ENCODE measurements at regions not wholly inside any gene's neighbourhood (a gene's known extent, or its start where the extent isn't known, plus 50 kb on each side); places are given as distances from the start of the nearest gene placed in this dataset.

- intact Hi-C loops (cut with DNase I, micrococcal nuclease) = no loop called here
- ATAC-seq (no peak), DNase-seq (no peak)
These were observed 345.9 kb upstream of the RGS6 start for GRCh38 chr14:71586131-71586897.

GRCh38 chr14:71588028-71588427 is 344.2 kb upstream of the RGS6 start:
- ATAC-seq (no peak), DNase-seq (no peak)
- intact Hi-C loops (cut with DNase I, micrococcal nuclease) = no loop called here

- ATAC-seq (no peak), DNase-seq (no peak)
- intact Hi-C loops (cut with DNase I, micrococcal nuclease) = no loop called here
These were observed 343.5 kb upstream of the RGS6 start for GRCh38 chr14:71588576-71589215.

GRCh38 chr14:71589609-71590008 is 342.6 kb upstream of the RGS6 start:
- intact Hi-C loops (cut with DNase I, micrococcal nuclease) = no loop called here
- ATAC-seq = no peak

GRCh38 chr14:71590131-71590530 is 342.1 kb upstream of the RGS6 start:
- DNase-seq (no peak), ATAC-seq (no peak)

More at GRCh38 chr14:71589609-71590008, 342.6 kb upstream of the RGS6 start:
- no peak for DNase-seq

GRCh38 chr14:71591231-71591630 is 341.0 kb upstream of the RGS6 start:
- DNase-seq = no peak
- ATAC-seq = no peak
- intact Hi-C loops (cut with DNase I, micrococcal nuclease) = no loop called here

More at GRCh38 chr14:71590131-71590530, 342.1 kb upstream of the RGS6 start:
- intact Hi-C loops (cut with DNase I, micrococcal nuclease) = no loop called here

GRCh38 chr14:71591929-71592328 is 340.3 kb upstream of the RGS6 start:
- ATAC-seq (peak; percentile 58), DNase-seq (no peak)
- intact Hi-C loops (cut with DNase I, micrococcal nuclease) = no loop called here

GRCh38 chr14:71592361-71592760 is 339.9 kb upstream of the RGS6 start:
- ATAC-seq (peak; percentile 81), DNase-seq (no peak)

GRCh38 chr14:71593966-71594365 is 338.3 kb upstream of the RGS6 start:
- ATAC-seq = no peak

More at GRCh38 chr14:71592361-71592760, 339.9 kb upstream of the RGS6 start:
- intact Hi-C loops (cut with DNase I, micrococcal nuclease) = no loop called here

GRCh38 chr14:71594821-71595220 is 337.4 kb upstream of the RGS6 start:
- intact Hi-C loops (cut with DNase I, micrococcal nuclease) = no loop called here
- ATAC-seq (no peak), DNase-seq (no peak)

More at GRCh38 chr14:71593966-71594365, 338.3 kb upstream of the RGS6 start:
- no peak for DNase-seq
- intact Hi-C loops (cut with DNase I, micrococcal nuclease) = no loop called here

- no peak for DNase-seq
- no peak for ATAC-seq
- intact Hi-C loops (cut with DNase I, micrococcal nuclease) = no loop called here
These were observed 336.8 kb upstream of the RGS6 start for GRCh38 chr14:71595441-71595840.

GRCh38 chr14:71597287-71597920 is 334.8 kb upstream of the RGS6 start:
- no peak for ATAC-seq

GRCh38 chr14:71597955-71598660 is 334.1 kb upstream of the RGS6 start:
- DNase-seq (no peak), ATAC-seq (no peak)
- intact Hi-C loops (cut with DNase I, micrococcal nuclease) = no loop called here

More at GRCh38 chr14:71597287-71597920, 334.8 kb upstream of the RGS6 start:
- intact Hi-C loops (cut with DNase I, micrococcal nuclease) = no loop called here
- DNase-seq = no peak

- intact Hi-C loops (cut with DNase I, micrococcal nuclease) = no loop called here
- no peak for ATAC-seq
- DNase-seq = no peak
These were observed 331.9 kb upstream of the RGS6 start for GRCh38 chr14:71600309-71600708.

- ATAC-seq (no peak), DNase-seq (no peak)
- intact Hi-C loops (cut with DNase I, micrococcal nuclease) = no loop called here
These were observed 329.7 kb upstream of the RGS6 start for GRCh38 chr14:71602524-71602923.

- intact Hi-C loops (cut with DNase I, micrococcal nuclease) = no loop called here
- ATAC-seq (no peak), DNase-seq (no peak)
These were observed 328.0 kb upstream of the RGS6 start for GRCh38 chr14:71604231-71604630.

- intact Hi-C loops (cut with DNase I, micrococcal nuclease) = no loop called here
- DNase-seq (no peak), ATAC-seq (no peak)
These were observed 326.2 kb upstream of the RGS6 start for GRCh38 chr14:71606064-71606463.

- no peak for ATAC-seq
- intact Hi-C loops (cut with DNase I, micrococcal nuclease) = no loop called here
- no peak for DNase-seq
These were observed 325.7 kb upstream of the RGS6 start for GRCh38 chr14:71606575-71606974.

- no peak for DNase-seq
- ATAC-seq = no peak
- intact Hi-C loops (cut with DNase I, micrococcal nuclease) = no loop called here
These were observed 325.2 kb upstream of the RGS6 start for GRCh38 chr14:71607056-71607455.
